Tibial artery (tissue), 4 donors: ENCODE measurements at regions not wholly inside any gene's neighbourhood (a gene's known extent, or its start where the extent isn't known, plus 50 kb on each side); places are given as distances from the start of the nearest gene placed in this dataset.

Experiments
- DNase-seq, 2 donors: peaks; one replicate each; pipeline ENCODE4 v3.0.0-alpha.2; 2019
- H3K27ac ChIP-seq, 2 donors: fragments of 200-600 bp; sonication (generic) in 1 of 2; 1 replicate in 1 of 2; 2 replicates in 1 of 2; pipeline ENCODE4 v1.5.1; 2018 to 2019; ENCODE audit warnings: mild to moderate bottlenecking in 1 of 2
- H3K27me3 ChIP-seq, 2 donors: fragments of 200-600 bp; sonication (generic) in 1 of 2; one replicate each; pipeline versions ENCODE4 v1.5.1 to v1.6.0; 2016 to 2019
- H3K36me3 ChIP-seq, 3 donors: fragments of 200-600 bp; sonication (generic) in 2 of 3; one replicate each; pipeline ENCODE4 v1.5.1; 2016 to 2019; ENCODE audit warnings: mild to moderate bottlenecking in 2 of 3
- H3K4me1 ChIP-seq, 4 donors: fragments of 200-600 bp; sonication (generic) in 2 of 4; 1 replicate in 3 of 4; 2 replicates in 1 of 4; pipeline ENCODE4 v1.5.1; 2016 to 2019
- H3K4me3 ChIP-seq, 2 donors: fragments of 200-600 bp; sonication (generic) in 1 of 2; 1 replicate in 1 of 2; 2 replicates in 1 of 2; pipeline ENCODE4 v1.5.1; 2018 to 2019; ENCODE audit warnings: mild to moderate bottlenecking in 2 of 2
- H3K9me3 ChIP-seq, 3 donors: fragments of 200-600 bp; sonication (generic) in 1 of 3; one replicate each; pipeline ENCODE4 v1.5.1; 2016 to 2019
- CTCF ChIP-seq, 2 experiments: fragments of 200-600 bp in 1 of 2; fragments of 450-650 bp in 1 of 2; IDR thresholded peaks; one replicate each; pipeline ENCODE4 v1.5.1; 2017 to 2019; ENCODE audit warnings: antibody characterized with exemption in 2 of 2, mild to moderate bottlenecking in 1 of 2, moderate library complexity in 1 of 2
- intact Hi-C: fragments of 100-400 bp; cut with DNase I; formaldehyde crosslinking; loops from one replicate; pipeline ENCODE4 v1.15.0; 2023; ENCODE audit warnings: low total_unique reads

GRCh38 chr2:149648282-149649030, 60.9 kb upstream of the MMADHC start:
- intact Hi-C loops: no loop called here
- no peaks in the 10 kb centered on the region for H3K4me1 ChIP-seq
- no peaks in the 10 kb centered on the region for H3K9me3 ChIP-seq
- H3K36me3 ChIP-seq: no peaks in the 10 kb centered on the region
- no peak overlapping the region for H3K4me3 ChIP-seq
- peak in 1 of 2 donors; percentile 27 for DNase-seq
- no peak for TF ChIP-seq CTCF (IDR thresholded peaks at IDR 0.05)
- H3K27me3 ChIP-seq: no peaks in the 10 kb centered on the region
- no peak overlapping the region for H3K27ac ChIP-seq

- Histone ChIP-seq H3K27me3 (no peaks in the 10 kb centered on the region), H3K9me3 (no peaks in the 10 kb centered on the region), H3K4me3 (no peak overlapping the region), H3K4me1 (no peaks in the 10 kb centered on the region), H3K36me3 (no peaks in the 10 kb centered on the region), H3K27ac (no peak overlapping the region)
- DNase-seq: no peak
- no peak for TF ChIP-seq CTCF (IDR thresholded peaks at IDR 0.05)
- intact Hi-C loops: no loop called here
Measured at GRCh38 chr2:149645391-149645790, 57.8 kb upstream of the MMADHC start.
